Stimulated activated memory B cell treated with anti-CD40 and anti-IgM and Interleukin-4, amounts not matched to agents 10 μg/mL and 1 μg/mL and 100 μg/mL, for 72 hours (primary cell): ENCODE measurements at regions not wholly inside any gene's neighbourhood (a gene's known extent, or its start where the extent isn't known, plus 50 kb on each side); places are given as distances from the start of the nearest gene placed in this dataset.
"Not testable (repeated sequence)": the region's sequence is repeated elsewhere in the genome, so short reads cannot be mapped to it uniquely, and the experiment has no call there.

Source experiments
- ATAC-seq: fragments of 150-1000 bp; cut with Tn5 transposase; 2 replicates; pipeline ENCODE4 v1.10.0; 2021
- H3K27ac Mint-ChIP-seq: one replicate; pipeline ENCODE4 v1.8.0; 2022; ENCODE audit warnings: mild to moderate bottlenecking, mixed read lengths
- H3K27me3 Mint-ChIP-seq: one replicate; pipeline ENCODE4 v1.8.0; 2022; ENCODE audit warnings: mixed read lengths
- H3K36me3 Mint-ChIP-seq: one replicate; pipeline ENCODE4 v1.8.0; 2022; ENCODE audit warnings: mixed read lengths
- H3K4me1 Mint-ChIP-seq: one replicate; pipeline ENCODE4 v1.8.0; 2022; ENCODE audit warnings: mixed read lengths
- H3K4me3 Mint-ChIP-seq: one replicate; pipeline ENCODE4 v1.8.0; 2022; ENCODE audit warnings: mild to moderate bottlenecking, moderate library complexity, mixed read lengths
- H3K9me3 Mint-ChIP-seq: one replicate; pipeline ENCODE4 v1.8.0; 2022; ENCODE audit warnings: mixed read lengths

DNA sequence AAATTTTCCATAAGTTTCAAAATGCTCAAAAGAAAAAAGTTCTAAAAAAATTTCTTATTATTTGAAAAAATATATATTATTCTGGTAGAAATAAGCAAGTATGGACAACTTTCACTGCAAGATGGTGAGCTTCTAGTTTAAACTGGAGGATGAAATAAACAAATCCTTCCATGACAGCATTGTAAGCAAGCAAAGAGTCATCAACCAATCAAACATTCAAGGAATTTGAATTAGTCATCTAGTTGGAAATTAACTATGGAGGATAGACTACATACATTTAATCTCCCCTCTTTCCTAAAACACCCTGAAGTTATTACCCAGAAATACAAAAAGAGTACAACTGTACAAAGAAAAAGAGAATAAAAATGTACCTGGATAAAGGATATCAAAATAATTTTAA, 51.0 kb upstream of the IRX5 start:
- H3K27ac Mint-ChIP-seq: no peak overlapping the region
- H3K4me3 Mint-ChIP-seq: no peak overlapping the region
- no peaks in the 10 kb centered on the region for H3K4me1 Mint-ChIP-seq
- no peaks in the 10 kb centered on the region for H3K36me3 Mint-ChIP-seq
- no peaks in the 10 kb centered on the region for H3K27me3 Mint-ChIP-seq
- no peak for ATAC-seq
- peaks cover 7% of the 10 kb centered on the region for H3K9me3 Mint-ChIP-seq

DNA sequence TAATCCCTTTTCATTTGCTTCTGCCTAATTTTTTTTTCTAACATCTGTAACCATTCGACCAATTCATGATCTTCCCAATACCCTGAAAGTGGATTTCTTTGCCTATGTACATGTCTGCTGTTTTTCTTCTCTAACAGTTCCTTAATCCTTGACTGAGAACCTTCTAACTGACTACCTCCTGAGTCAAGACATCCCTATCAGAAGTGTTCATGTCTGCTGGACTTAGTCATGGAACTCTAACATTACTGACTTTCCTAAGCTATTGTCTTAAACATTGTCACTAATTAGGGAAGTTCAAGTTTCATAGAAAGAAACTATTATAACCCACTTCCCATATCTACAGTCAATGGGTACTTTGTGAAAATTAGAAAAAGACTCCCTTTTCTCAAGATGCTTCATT, 52.4 kb upstream of the IRX5 start:
- no peak overlapping the region for H3K4me3 Mint-ChIP-seq
- no peak overlapping the region for H3K27ac Mint-ChIP-seq
- no peaks in the 10 kb centered on the region for H3K4me1 Mint-ChIP-seq
- peaks cover 10% of the 10 kb centered on the region for H3K9me3 Mint-ChIP-seq
- H3K36me3 Mint-ChIP-seq: no peaks in the 10 kb centered on the region
- ATAC-seq: no peak
- no peaks in the 10 kb centered on the region for H3K27me3 Mint-ChIP-seq

DNA sequence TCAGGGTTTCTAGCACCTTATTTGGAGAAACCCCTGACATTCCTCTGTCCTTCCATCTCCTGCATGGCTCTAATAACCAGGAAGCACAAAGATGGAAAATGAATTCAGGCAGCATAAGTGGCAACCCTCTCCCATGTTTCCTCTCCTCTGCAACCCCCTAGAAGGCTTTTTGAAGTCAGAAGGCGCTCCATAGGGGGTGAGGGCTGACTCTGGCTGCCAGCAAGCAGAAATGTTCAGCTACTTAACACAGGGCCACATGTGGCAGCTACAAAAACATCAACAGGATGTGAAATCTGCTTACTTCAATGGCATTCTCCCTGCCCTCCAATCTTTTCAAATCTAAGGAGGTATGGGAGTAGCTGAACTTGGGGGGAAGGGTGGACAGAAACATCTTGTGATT, 55.2 kb upstream of the IRX5 start:
- Mint-ChIP-seq H3K4me1 (no peaks in the 10 kb centered on the region), H3K36me3 (no peaks in the 10 kb centered on the region)

DNA sequence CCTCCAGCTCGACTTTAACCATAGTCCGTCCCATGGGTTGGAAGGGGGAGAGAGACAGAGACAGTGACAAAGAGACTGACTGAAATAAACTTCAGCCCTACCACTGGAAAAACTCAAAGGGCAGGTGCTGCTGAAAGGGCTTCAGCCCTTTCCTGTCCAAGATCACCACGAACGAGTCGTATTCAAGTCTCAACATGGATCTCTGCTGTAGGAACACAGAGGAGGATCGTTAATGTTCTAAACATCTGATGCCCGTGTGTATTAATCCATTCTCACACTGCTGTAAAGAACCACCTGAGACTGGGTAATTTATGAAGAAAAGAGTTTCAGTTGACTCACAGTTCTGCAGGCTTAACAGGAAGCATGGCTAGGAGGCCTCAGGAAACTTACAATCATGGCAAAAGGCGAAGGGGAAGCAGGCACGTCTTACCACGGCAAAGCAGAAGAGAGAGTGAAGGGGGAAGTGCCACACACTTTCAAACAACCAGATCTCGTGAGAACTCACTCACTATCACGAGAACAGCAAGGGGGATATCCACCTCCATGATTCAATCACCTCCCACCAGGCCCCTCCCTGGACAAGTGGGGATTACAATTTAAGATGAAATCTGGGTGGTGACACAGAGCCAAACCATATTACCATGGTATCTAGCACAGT, 56.8 kb upstream of the IRX5 start:
- not testable (repeated sequence) for H3K4me1 Mint-ChIP-seq, H3K27ac Mint-ChIP-seq, H3K27me3 Mint-ChIP-seq, H3K36me3 Mint-ChIP-seq, H3K4me3 Mint-ChIP-seq, H3K9me3 Mint-ChIP-seq, ATAC-seq

More for the DNA sequence above, 55.2 kb upstream of the IRX5 start:
- Mint-ChIP-seq H3K9me3 (peaks cover 3% of the 10 kb centered on the region), H3K27me3 (no peaks in the 10 kb centered on the region), H3K27ac (no peak overlapping the region), H3K4me3 (no peak overlapping the region)
- ATAC-seq: no peak

DNA sequence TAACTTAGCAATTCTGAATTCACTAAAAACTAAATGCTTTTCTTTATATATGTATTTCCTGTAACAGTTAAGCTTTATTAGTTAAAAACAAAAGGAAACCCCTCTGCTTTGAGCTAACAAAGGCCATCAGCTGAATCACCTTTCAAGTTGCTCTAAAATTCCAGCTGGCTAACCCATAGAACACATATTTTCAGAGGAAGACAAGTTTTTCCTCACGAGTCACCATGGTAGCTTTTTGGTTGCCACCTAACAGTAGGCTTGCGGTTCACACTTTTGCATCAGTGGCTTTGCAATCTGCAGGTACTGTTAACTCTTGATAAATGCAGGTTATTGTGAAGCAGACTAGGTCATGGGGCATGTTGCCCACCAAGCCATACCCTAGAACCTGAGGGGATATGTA, 57.6 kb upstream of the IRX5 start:
- H3K27me3 Mint-ChIP-seq: no peaks in the 10 kb centered on the region
- no peak overlapping the region for H3K27ac Mint-ChIP-seq
- no peaks in the 10 kb centered on the region for H3K36me3 Mint-ChIP-seq
- peaks cover 3% of the 10 kb centered on the region for H3K9me3 Mint-ChIP-seq
- H3K4me1 Mint-ChIP-seq: no peaks in the 10 kb centered on the region
- H3K4me3 Mint-ChIP-seq: no peak overlapping the region
- ATAC-seq: no peak

DNA sequence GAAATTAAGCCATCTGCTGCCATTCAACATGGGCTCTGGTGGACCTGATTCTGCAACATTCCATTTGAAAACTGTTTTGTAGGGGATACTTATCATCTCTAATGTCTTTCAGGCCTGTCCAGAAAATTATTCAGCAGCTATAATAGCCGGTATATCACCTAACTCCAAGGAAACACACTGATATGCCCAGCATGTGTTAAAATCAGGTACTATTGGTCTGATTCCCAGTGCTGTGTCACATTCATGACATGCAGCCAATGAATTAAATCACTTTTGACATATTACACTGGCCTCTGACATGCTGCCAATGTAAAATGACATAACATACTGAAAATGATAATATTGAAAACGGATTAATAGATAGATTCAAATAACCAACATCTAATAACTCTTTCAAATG, 60.5 kb upstream of the IRX5 start:
- no peak overlapping the region for H3K27ac Mint-ChIP-seq
- H3K27me3 Mint-ChIP-seq: no peaks in the 10 kb centered on the region
- H3K4me1 Mint-ChIP-seq: no peaks in the 10 kb centered on the region
- no peak overlapping the region for H3K4me3 Mint-ChIP-seq
- H3K9me3 Mint-ChIP-seq: peaks cover 3% of the 10 kb centered on the region
- ATAC-seq: no peak
- H3K36me3 Mint-ChIP-seq: no peaks in the 10 kb centered on the region

- H3K4me3 Mint-ChIP-seq: no peak overlapping the region
- no peaks in the 10 kb centered on the region for H3K36me3 Mint-ChIP-seq
- H3K9me3 Mint-ChIP-seq: no peaks in the 10 kb centered on the region
- H3K4me1 Mint-ChIP-seq: no peaks in the 10 kb centered on the region
- H3K27me3 Mint-ChIP-seq: no peaks in the 10 kb centered on the region
- no peak overlapping the region for H3K27ac Mint-ChIP-seq
- ATAC-seq: no peak
These were observed 63.3 kb upstream of the IRX5 start for GRCh38 chr16:54867302-54867832.

DNA sequence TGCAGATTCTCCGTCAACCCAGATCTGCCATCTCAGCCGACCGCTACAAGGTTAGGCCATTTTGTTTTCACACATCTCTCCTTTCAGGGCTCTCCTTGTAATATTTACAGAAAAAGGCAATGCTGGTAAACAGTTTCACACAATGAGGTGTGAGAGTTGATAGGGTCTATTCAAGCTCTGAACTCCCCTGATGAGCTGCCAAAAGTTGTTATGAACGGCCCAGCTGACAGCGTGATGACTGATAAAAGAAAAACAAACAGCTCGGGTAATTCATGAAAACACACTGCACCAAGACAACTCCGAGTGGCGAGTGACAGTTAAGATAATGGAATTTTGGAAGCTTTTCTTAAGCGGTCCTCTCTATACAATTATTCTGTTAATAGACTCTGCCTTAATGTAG, 68.1 kb upstream of the IRX5 start:
- no peak for ATAC-seq
- Mint-ChIP-seq H3K9me3 (no peaks in the 10 kb centered on the region), H3K27me3 (no peaks in the 10 kb centered on the region), H3K4me3 (no peak overlapping the region), H3K27ac (no peak overlapping the region), H3K36me3 (no peaks in the 10 kb centered on the region), H3K4me1 (no peaks in the 10 kb centered on the region)

- H3K27ac Mint-ChIP-seq: no peak overlapping the region
- no peak overlapping the region for H3K4me3 Mint-ChIP-seq
- no peaks in the 10 kb centered on the region for H3K27me3 Mint-ChIP-seq
- no peaks in the 10 kb centered on the region for H3K4me1 Mint-ChIP-seq
- H3K36me3 Mint-ChIP-seq: no peaks in the 10 kb centered on the region
- peaks cover 6% of the 10 kb centered on the region for H3K9me3 Mint-ChIP-seq
- ATAC-seq: no peak
These were observed 73.8 kb upstream of the IRX5 start for GRCh38 chr16:54856871-54857270.

DNA sequence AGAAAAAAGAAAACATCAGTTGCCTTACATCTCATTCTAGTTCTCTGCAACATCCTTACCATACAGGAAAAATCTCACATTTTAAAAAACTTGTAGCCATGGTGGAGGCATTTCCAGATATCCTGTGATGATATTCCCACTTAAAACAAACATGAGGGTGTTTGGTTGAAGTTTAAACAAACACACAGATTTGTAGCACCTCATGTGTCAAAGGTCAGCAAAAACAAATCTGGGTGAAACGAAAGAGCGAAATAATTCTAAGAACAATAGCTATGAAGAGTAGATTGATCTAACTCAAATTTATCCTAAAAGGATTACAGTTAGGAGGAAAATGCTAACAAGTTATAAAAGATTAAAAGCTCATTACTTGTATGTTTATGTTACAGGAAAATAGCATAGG, 83.1 kb upstream of the IRX5 start:
- Mint-ChIP-seq H3K27me3 (no peaks in the 10 kb centered on the region), H3K27ac (no peak overlapping the region), H3K4me3 (no peak overlapping the region), H3K9me3 (peaks cover 3% of the 10 kb centered on the region), H3K4me1 (no peaks in the 10 kb centered on the region), H3K36me3 (no peaks in the 10 kb centered on the region)
- ATAC-seq: no peak

DNA sequence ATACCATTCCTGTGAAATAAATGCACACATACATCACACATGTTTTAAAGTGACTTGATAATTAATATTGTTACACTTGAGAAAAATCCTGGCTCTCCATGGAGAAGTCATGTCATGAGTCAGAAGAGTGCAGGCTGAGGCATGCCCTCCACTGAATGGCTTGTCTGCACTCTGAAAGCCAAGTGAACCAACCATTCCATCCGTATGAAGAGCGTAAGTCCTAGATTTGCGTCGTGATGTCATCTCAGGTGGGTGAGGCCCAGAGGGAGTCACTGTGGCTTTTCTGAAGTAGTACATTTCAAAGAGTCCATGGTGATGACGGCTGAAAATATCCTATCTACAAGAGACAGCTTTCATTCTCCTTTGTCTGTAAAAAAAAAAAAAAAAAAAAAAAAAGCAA, 83.5 kb upstream of the IRX5 start:
- Mint-ChIP-seq H3K4me1 (no peaks in the 10 kb centered on the region), H3K9me3 (peaks cover 3% of the 10 kb centered on the region), H3K27me3 (no peaks in the 10 kb centered on the region), H3K27ac (no peak overlapping the region), H3K36me3 (no peaks in the 10 kb centered on the region), H3K4me3 (no peak overlapping the region)
- no peak for ATAC-seq

DNA sequence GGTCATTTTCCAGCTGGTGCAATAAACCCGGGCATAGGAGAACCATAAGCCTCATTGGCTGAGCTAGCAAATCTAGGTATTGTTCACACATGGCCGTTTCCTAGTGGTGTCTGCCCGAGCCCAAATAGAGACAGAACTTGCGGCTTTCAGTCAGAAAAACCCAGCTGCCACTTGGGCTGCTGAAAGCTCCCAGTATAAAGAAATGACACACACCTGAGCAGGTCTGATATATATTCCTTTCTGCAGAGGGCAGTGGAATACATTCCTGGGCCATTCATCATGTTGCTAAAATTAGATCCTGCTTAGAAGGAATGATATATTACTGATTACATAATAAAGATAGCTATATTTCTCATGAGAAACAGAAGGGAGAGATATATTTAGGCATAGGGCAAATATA, 83.9 kb upstream of the IRX5 start:
- H3K4me1 Mint-ChIP-seq: no peaks in the 10 kb centered on the region
- no peak overlapping the region for H3K4me3 Mint-ChIP-seq
- H3K27me3 Mint-ChIP-seq: no peaks in the 10 kb centered on the region
- no peak for ATAC-seq
- H3K27ac Mint-ChIP-seq: no peak overlapping the region
- peaks cover 3% of the 10 kb centered on the region for H3K9me3 Mint-ChIP-seq
- no peaks in the 10 kb centered on the region for H3K36me3 Mint-ChIP-seq

DNA sequence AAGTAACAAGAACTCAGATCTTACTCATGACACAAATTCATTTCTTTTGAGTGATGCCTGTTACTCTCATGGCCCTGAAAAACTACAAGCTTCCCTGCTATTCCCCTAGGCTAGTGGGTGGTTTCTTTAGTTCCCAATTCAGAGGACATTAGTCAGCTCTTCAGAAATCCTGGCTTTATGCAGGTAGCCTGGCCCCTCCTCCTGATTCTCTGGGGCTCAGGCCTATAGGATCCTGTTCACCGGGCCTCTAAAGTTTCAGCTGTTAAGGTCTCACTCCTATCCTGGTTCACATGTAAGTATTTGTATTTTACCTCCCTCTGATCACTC, 87.3 kb upstream of the IRX5 start:
- H3K4me3 Mint-ChIP-seq: no peak overlapping the region
- no peaks in the 10 kb centered on the region for H3K36me3 Mint-ChIP-seq
- H3K9me3 Mint-ChIP-seq: peaks cover 6% of the 10 kb centered on the region
- no peak for ATAC-seq
- H3K27me3 Mint-ChIP-seq: no peaks in the 10 kb centered on the region
- no peaks in the 10 kb centered on the region for H3K4me1 Mint-ChIP-seq
- H3K27ac Mint-ChIP-seq: no peak overlapping the region

DNA sequence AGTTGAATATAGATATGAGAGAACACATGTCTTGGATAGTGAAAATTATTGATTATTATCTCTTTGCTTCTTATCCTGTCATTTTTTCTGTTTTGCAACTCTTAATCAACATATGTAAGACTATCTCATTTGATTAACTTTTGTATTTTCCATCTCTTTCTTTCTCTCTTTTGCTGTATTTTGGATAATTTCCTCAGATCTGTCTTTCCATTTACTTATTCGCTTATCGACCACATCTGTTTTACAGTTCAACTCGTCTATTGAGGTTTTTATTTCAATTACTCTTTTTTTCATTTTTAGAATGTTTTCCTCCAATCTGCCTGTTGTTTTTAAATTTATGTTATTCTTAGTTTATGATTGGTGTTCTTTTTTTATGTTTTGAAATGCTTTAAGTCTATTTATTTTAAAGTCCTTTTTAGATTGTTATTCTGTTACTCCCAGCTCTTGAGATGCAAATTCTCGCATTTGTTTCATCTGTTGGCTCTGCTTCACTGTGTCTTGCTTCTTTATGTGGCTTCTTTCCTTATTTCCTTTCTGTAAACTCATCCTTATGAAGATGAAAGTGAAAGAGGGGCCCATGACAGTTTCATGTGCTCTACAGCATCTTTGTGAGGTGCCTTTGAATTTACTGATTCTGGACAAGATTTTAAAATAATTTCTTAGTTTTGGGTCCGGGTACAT, 87.8 kb upstream of the IRX5 start:
- no peak overlapping the region for H3K27ac Mint-ChIP-seq
- H3K27me3 Mint-ChIP-seq: no peaks in the 10 kb centered on the region
- H3K9me3 Mint-ChIP-seq: peaks cover 6% of the 10 kb centered on the region
- no peak for ATAC-seq
- no peaks in the 10 kb centered on the region for H3K36me3 Mint-ChIP-seq
- no peak overlapping the region for H3K4me3 Mint-ChIP-seq
- H3K4me1 Mint-ChIP-seq: no peaks in the 10 kb centered on the region

DNA sequence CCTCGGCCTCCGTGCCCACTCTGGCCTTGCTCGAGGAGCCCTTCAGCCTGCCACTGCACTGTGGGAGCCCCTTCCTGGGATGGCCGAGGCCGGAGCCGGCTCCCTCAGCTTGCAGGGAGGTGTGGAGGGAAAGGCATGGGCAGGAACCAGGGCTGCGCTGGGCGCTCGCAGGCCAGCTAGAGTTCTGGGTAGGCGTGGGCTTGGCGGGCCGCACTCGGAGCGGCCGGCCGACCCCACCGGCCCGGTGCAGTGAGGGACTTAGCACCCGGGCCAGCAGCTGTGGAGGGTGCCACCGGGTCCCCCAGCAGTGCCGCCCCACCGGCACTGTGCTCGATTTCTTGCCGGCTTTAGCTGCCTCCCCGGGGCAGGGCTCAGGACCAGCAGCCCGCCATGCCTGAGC, 101.0 kb upstream of the IRX5 start:
- peak; percentile 31 for ATAC-seq
- Mint-ChIP-seq H3K4me3 (no peak overlapping the region), H3K27ac (no peak overlapping the region), H3K4me1 (no peaks in the 10 kb centered on the region), H3K36me3 (no peaks in the 10 kb centered on the region), H3K27me3 (no peaks in the 10 kb centered on the region), H3K9me3 (peaks cover 11% of the 10 kb centered on the region)

DNA sequence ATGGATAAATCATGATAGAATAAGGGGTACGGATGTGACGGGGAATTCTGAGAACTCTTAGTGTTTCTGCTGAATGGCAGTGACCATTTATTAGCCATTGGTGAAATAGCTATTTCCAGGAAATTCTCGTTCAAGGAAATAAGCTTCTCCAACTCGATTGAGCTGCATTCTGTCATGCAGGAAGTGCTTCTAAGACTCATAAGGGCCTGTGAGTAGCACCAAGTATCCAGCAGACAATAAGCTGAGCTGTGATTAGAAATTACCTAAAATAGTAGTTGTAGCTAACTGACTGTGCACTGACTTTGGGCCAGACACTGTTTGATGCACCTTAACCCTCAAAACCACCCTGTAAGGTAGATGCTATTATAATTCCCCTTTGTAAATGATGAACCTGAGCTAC, 107.8 kb upstream of the IRX5 start:
- Mint-ChIP-seq H3K27me3 (no peaks in the 10 kb centered on the region), H3K36me3 (no peaks in the 10 kb centered on the region), H3K27ac (no peak overlapping the region), H3K9me3 (peaks cover 13% of the 10 kb centered on the region), H3K4me3 (no peak overlapping the region), H3K4me1 (no peaks in the 10 kb centered on the region)
- ATAC-seq: no peak
